Daoy (cell line): ENCODE measurements at regions not wholly inside any gene's neighbourhood (a gene's known extent, or its start where the extent isn't known, plus 50 kb on each side); places are given as distances from the start of the nearest gene placed in this dataset.

ENCODE experiments used
- DNase-seq: peaks from one replicate; pipeline ENCODE4 v3.0.0-alpha.2; 2015; ENCODE audit warnings: low read depth

- DNase-seq = no peak
Observed at GRCh38 chr5:20113931-20114330, 125.9 kb upstream of the CDH18 start.

GRCh38 chr5:20113031-20113715 lies 125.2 kb upstream of the CDH18 start:
- no peak for DNase-seq

GRCh38 chr5:20109326-20109725 lies 121.3 kb upstream of the CDH18 start:
- no peak for DNase-seq

GRCh38 chr5:20105915-20106314 lies 117.9 kb upstream of the CDH18 start:
- DNase-seq = no peak

- no peak for DNase-seq
Observed at GRCh38 chr5:20102293-20102692, 114.3 kb upstream of the CDH18 start.

GRCh38 chr5:20098694-20099093 lies 110.7 kb upstream of the CDH18 start:
- no peak for DNase-seq

GRCh38 chr5:20088361-20088760 lies 100.4 kb upstream of the CDH18 start:
- no peak for DNase-seq

- DNase-seq = no peak
Observed at GRCh38 chr5:20087299-20087698, 99.3 kb upstream of the CDH18 start.

- DNase-seq = no peak
Observed at GRCh38 chr5:20077186-20077585, 89.2 kb upstream of the CDH18 start.

- DNase-seq = no peak
Observed at GRCh38 chr5:20056933-20057332, 68.9 kb upstream of the CDH18 start.

- no peak for DNase-seq
Observed at GRCh38 chr5:20055301-20055700, 67.3 kb upstream of the CDH18 start.

- no peak for DNase-seq
Observed at GRCh38 chr5:20050262-20050661, 62.3 kb upstream of the CDH18 start.

GRCh38 chr5:20044460-20044859 lies 56.5 kb upstream of the CDH18 start:
- DNase-seq = no peak

- DNase-seq = no peak
Observed at GRCh38 chr5:20041326-20042274, 53.6 kb upstream of the CDH18 start.

- DNase-seq = no peak
Observed at GRCh38 chr5:20040901-20041300, 52.9 kb upstream of the CDH18 start.
